Trophoblast cell (in vitro differentiated cells and primary cell): ENCODE measurements at regions not wholly inside any gene's neighbourhood (a gene's known extent, or its start where the extent isn't known, plus 50 kb on each side); places are given as distances from the start of the nearest gene placed in this dataset.

ENCODE experiments used
- DNase-seq, 2 donors: peaks; one replicate each; pipeline ENCODE4 v3.0.0-alpha.2; 2016
- H2AFZ ChIP-seq: 2 replicates; pipeline ENCODE4 v1.6.1; 2013; ENCODE audit warnings: low read length, moderate library complexity, mild to moderate bottlenecking; ENCODE audit not compliant: insufficient read depth, poor library complexity
- H2AK5ac ChIP-seq: 2 replicates; pipeline ENCODE4 v1.6.1; 2013; ENCODE audit warnings: mild to moderate bottlenecking, low read length
- H2BK120ac ChIP-seq: 2 replicates; pipeline ENCODE4 v1.6.1; 2013; ENCODE audit warnings: low read length, mild to moderate bottlenecking, moderate library complexity; ENCODE audit not compliant: insufficient read depth, poor library complexity
- H2BK12ac ChIP-seq: 2 replicates; pipeline ENCODE4 v1.6.1; 2013; ENCODE audit warnings: mild to moderate bottlenecking, low read length, moderate library complexity
- H2BK5ac ChIP-seq: 2 replicates; pipeline ENCODE4 v1.6.1; 2013; ENCODE audit warnings: low read length, low read depth, moderate library complexity, mild to moderate bottlenecking; ENCODE audit not compliant: poor library complexity
- H3K14ac ChIP-seq: 2 replicates; pipeline ENCODE4 v1.6.1; 2013; ENCODE audit warnings: mild to moderate bottlenecking, low read length
- H3K18ac ChIP-seq: 2 replicates; pipeline ENCODE4 v1.6.1; 2013; ENCODE audit warnings: mild to moderate bottlenecking, low read length
- H3K23ac ChIP-seq: 2 replicates; pipeline ENCODE4 v1.6.1; 2013; ENCODE audit warnings: low read length
- H3K27ac ChIP-seq: 2 replicates; pipeline ENCODE4 v1.5.1; 2013; ENCODE audit warnings: low read depth, mild to moderate bottlenecking, inconsistent platforms, low read length, moderate library complexity
- H3K27me3 ChIP-seq: 2 replicates; pipeline ENCODE4 v1.6.1; 2013; ENCODE audit warnings: inconsistent platforms, mild to moderate bottlenecking, low read length, moderate library complexity; ENCODE audit not compliant: insufficient read depth
- H3K36me3 ChIP-seq, 2 experiments: 1 replicate in 1 of 2; 2 replicates in 1 of 2; pipeline ENCODE4 v1.6.1; 2013; ENCODE audit warnings: low read length in 2 of 2, mild to moderate bottlenecking in 2 of 2, moderate library complexity in 1 of 2; ENCODE audit not compliant: insufficient read depth in 2 of 2, control insufficient read depth in 1 of 2
- H3K4ac ChIP-seq: 2 replicates; pipeline ENCODE4 v1.6.1; 2013; ENCODE audit warnings: low read depth, mild to moderate bottlenecking, low read length, moderate library complexity
- H3K4me1 ChIP-seq, 2 experiments: 1 replicate in 1 of 2; 2 replicates in 1 of 2; pipeline ENCODE4 v1.6.1; 2013; ENCODE audit warnings: low read length in 2 of 2, mild to moderate bottlenecking in 2 of 2, moderate library complexity in 1 of 2; ENCODE audit not compliant: insufficient read depth in 2 of 2, control insufficient read depth in 1 of 2
- H3K4me2 ChIP-seq: 2 replicates; pipeline ENCODE4 v1.6.1; 2013; ENCODE audit warnings: inconsistent platforms, mild to moderate bottlenecking, low read length, moderate library complexity
- H3K4me3 ChIP-seq: 2 replicates; pipeline ENCODE4 v1.5.1; 2013; ENCODE audit warnings: mild to moderate bottlenecking, low read depth, low read length, inconsistent platforms
- H3K79me1 ChIP-seq: one replicate; pipeline ENCODE4 v1.6.1; 2013; ENCODE audit warnings: low read length
- H3K79me2 ChIP-seq: 2 replicates; pipeline ENCODE4 v1.6.1; 2013; ENCODE audit warnings: low read length, mild to moderate bottlenecking; ENCODE audit not compliant: control insufficient read depth, insufficient read depth, poor library complexity
- H3K9ac ChIP-seq: 2 replicates; pipeline ENCODE4 v1.6.1; 2013; ENCODE audit warnings: mild to moderate bottlenecking, low read length
- H3K9me3 ChIP-seq: 2 replicates; pipeline ENCODE4 v1.6.1; 2013; ENCODE audit warnings: low read depth, mild to moderate bottlenecking, control low read depth, inconsistent platforms, low read length; ENCODE audit not compliant: insufficient read depth
- H4K12ac ChIP-seq: 2 replicates; pipeline ENCODE4 v1.6.1; 2013; ENCODE audit warnings: low read depth, mild to moderate bottlenecking, low read length, moderate library complexity
- H4K8ac ChIP-seq: 2 replicates; pipeline ENCODE4 v1.6.1; 2013; ENCODE audit warnings: low read depth, mild to moderate bottlenecking, low read length, moderate library complexity
- H4K91ac ChIP-seq: one replicate; pipeline ENCODE4 v1.6.1; 2013; ENCODE audit warnings: low read depth, mild to moderate bottlenecking, low read length, moderate library complexity
- whole genome bisulfite sequencing: extraction: QIAGEN DNeasy Blood & Tissue Kit; methylation state at CpG from one replicate; pipeline ENCODE4 v1.1.7; 2013; ENCODE audit warnings: missing lambda C conversion rate; ENCODE audit not compliant: insufficient read length, insufficient coverage; ENCODE audit errors: extremely low coverage; 5-methylcytosine and 5-hydroxymethylcytosine counted together

GRCh38 chr19:30861919-30862318 lies 487.3 kb downstream of the TSHZ3 start:
- H2BK120ac ChIP-seq, result no peak overlapping the region
- H3K18ac ChIP-seq, result no peak overlapping the region
- no CpG with 5 or more reads among the region's 5 CpGs for WGBS
- no peak overlapping the region for H4K91ac ChIP-seq
- no peak overlapping the region for H3K4ac ChIP-seq
- no peaks in the 10 kb centered on the region for H3K27me3 ChIP-seq
- H3K9ac ChIP-seq, result no peak overlapping the region
- H3K27ac ChIP-seq, result no peak overlapping the region
- H2AFZ ChIP-seq, result no peak overlapping the region
- no peak overlapping the region for H2AK5ac ChIP-seq
- no peak overlapping the region for H3K23ac ChIP-seq
- no peak overlapping the region for H3K4me3 ChIP-seq
- peaks cover 4% of the 10 kb centered on the region for H3K9me3 ChIP-seq
- H4K8ac ChIP-seq, result no peak overlapping the region
- H3K36me3 ChIP-seq, result no peaks in the 10 kb centered on the region
- no peaks in the 10 kb centered on the region for H3K79me1 ChIP-seq
- H3K79me2 ChIP-seq, result no peaks in the 10 kb centered on the region
- H4K12ac ChIP-seq, result no peak overlapping the region
- DNase-seq, result no peak
- H2BK12ac ChIP-seq, result no peak overlapping the region
- H3K14ac ChIP-seq, result no peak overlapping the region
- no peak overlapping the region for H3K4me2 ChIP-seq
- no peak overlapping the region for H2BK5ac ChIP-seq
- no peaks in the 10 kb centered on the region for H3K4me1 ChIP-seq

GRCh38 chr19:30857966-30858490 lies 485.8 kb downstream of the ZNF536 start:
- WGBS, result no CpG with 5 or more reads among the region's 7 CpGs
- no peak overlapping the region for H3K4me3 ChIP-seq
- no peak overlapping the region for H3K4ac ChIP-seq
- no peaks in the 10 kb centered on the region for H3K9me3 ChIP-seq
- H2BK12ac ChIP-seq, result no peak overlapping the region
- H3K9ac ChIP-seq, result no peak overlapping the region
- H3K36me3 ChIP-seq, result no peaks in the 10 kb centered on the region
- no peaks in the 10 kb centered on the region for H3K27me3 ChIP-seq
- no peak for DNase-seq
- H2BK120ac ChIP-seq, result no peak overlapping the region
- H3K79me2 ChIP-seq, result no peaks in the 10 kb centered on the region
- no peak overlapping the region for H4K8ac ChIP-seq
- no peaks in the 10 kb centered on the region for H3K79me1 ChIP-seq
- H3K4me2 ChIP-seq, result no peak overlapping the region
- H4K91ac ChIP-seq, result no peak overlapping the region
- no peak overlapping the region for H3K18ac ChIP-seq
- no peak overlapping the region for H3K27ac ChIP-seq
- H2AK5ac ChIP-seq, result no peak overlapping the region
- H2AFZ ChIP-seq, result no peak overlapping the region
- H2BK5ac ChIP-seq, result no peak overlapping the region
- no peak overlapping the region for H4K12ac ChIP-seq
- H3K14ac ChIP-seq, result no peak overlapping the region
- H3K4me1 ChIP-seq, result no peaks in the 10 kb centered on the region
- H3K23ac ChIP-seq, result no peak overlapping the region

DNA sequence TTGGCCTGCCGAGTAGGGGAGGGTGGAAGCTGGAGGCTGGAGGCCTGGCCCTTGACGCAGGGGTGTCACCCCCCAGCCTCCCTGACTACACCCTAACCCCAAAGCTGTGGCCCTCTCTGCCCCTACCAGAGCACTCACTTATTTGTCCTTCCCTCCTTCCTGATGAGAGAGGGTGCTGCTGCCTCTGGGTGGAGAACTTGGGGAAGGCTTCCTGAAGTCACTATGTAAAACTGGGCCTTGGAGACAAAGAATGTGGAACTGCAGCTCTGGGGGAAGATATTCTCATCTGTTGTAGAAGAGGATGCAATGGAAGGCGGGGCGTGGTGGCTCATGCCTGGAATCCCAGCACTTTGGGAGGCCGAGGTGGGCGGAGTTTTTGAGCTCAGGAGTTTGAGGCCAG lies 485.2 kb downstream of the ZNF536 start:
- Histone ChIP-seq H3K36me3 (no peaks in the 10 kb centered on the region), H4K91ac (no peak overlapping the region), H4K12ac (no peak overlapping the region), H3K18ac (no peak overlapping the region), H3K79me1 (no peaks in the 10 kb centered on the region), H3K4me3 (no peak overlapping the region), H2BK12ac (no peak overlapping the region), H3K9ac (no peak overlapping the region), H2AFZ (no peak overlapping the region), H3K27me3 (no peaks in the 10 kb centered on the region), H3K4me2 (no peak overlapping the region), H3K79me2 (no peaks in the 10 kb centered on the region), H2AK5ac (no peak overlapping the region), H3K4ac (no peak overlapping the region), H4K8ac (no peak overlapping the region), H2BK5ac (no peak overlapping the region), H3K9me3 (no peaks in the 10 kb centered on the region), H3K4me1 (no peaks in the 10 kb centered on the region), H3K27ac (no peak overlapping the region), H3K23ac (no peak overlapping the region), H3K14ac (no peak overlapping the region), H2BK120ac (no peak overlapping the region)
- no CpG with 5 or more reads among the region's 6 CpGs for WGBS
- DNase-seq, result no peak

GRCh38 chr19:30856786-30857185 lies 484.6 kb downstream of the ZNF536 start:
- H3K4me3 ChIP-seq, result no peak overlapping the region
- H2BK12ac ChIP-seq, result no peak overlapping the region
- H4K91ac ChIP-seq, result no peak overlapping the region
- no peak overlapping the region for H3K9ac ChIP-seq
- no peaks in the 10 kb centered on the region for H3K4me1 ChIP-seq
- H4K12ac ChIP-seq, result no peak overlapping the region
- no peaks in the 10 kb centered on the region for H3K9me3 ChIP-seq
- H3K14ac ChIP-seq, result no peak overlapping the region
- H3K27me3 ChIP-seq, result no peaks in the 10 kb centered on the region
- H3K79me2 ChIP-seq, result no peaks in the 10 kb centered on the region
- H3K79me1 ChIP-seq, result no peaks in the 10 kb centered on the region
- no peak for DNase-seq
- no peak overlapping the region for H2BK120ac ChIP-seq
- H3K18ac ChIP-seq, result no peak overlapping the region
- H4K8ac ChIP-seq, result no peak overlapping the region
- no peak overlapping the region for H2AK5ac ChIP-seq
- no peaks in the 10 kb centered on the region for H3K36me3 ChIP-seq
- no peak overlapping the region for H3K4ac ChIP-seq
- H3K4me2 ChIP-seq, result no peak overlapping the region
- no peak overlapping the region for H3K23ac ChIP-seq
- no peak overlapping the region for H2BK5ac ChIP-seq
- H3K27ac ChIP-seq, result no peak overlapping the region
- WGBS, result no CpG with 5 or more reads among the region's 3 CpGs
- no peak overlapping the region for H2AFZ ChIP-seq
